K562 (cell line): ENCODE measurements at regions not wholly inside any gene's neighbourhood (a gene's known extent, or its start where the extent isn't known, plus 50 kb on each side); places are given as distances from the start of the nearest gene placed in this dataset.

Experiments used
- GABPA ChIP-seq: fragments of 200-800 bp; sonication (Bioruptor generic); conservative IDR thresholded peaks from 2 replicates; pipeline ENCODE4 v1.6.1; 2016; ENCODE audit warnings: low read depth, missing genetic modification characterization, missing compliant biosample characterization
- HIVEP1 ChIP-seq: fragments of 250-450 bp; sonication (Bioruptor Pico); IDR thresholded peaks from 2 replicates; pipeline ENCODE4 v1.4.0; 2020; ENCODE audit warnings: mild to moderate bottlenecking
- MAX ChIP-seq: sonication (generic); formaldehyde crosslinking; IDR thresholded peaks from 2 replicates; pipeline ENCODE4 v1.9.0; 2022; ENCODE audit warnings: mild to moderate bottlenecking, missing genetic modification reagents
- PATZ1 ChIP-seq: fragments of 250-450 bp; sonication (Bioruptor Pico); IDR thresholded peaks from 2 replicates; pipeline ENCODE4 v1.5.0; 2020; ENCODE audit warnings: mild to moderate bottlenecking, borderline replicate concordance
- SREBF2 ChIP-seq: sonication (generic); formaldehyde crosslinking; IDR thresholded peaks from 2 replicates; pipeline ENCODE4 v1.4.0; 2020; ENCODE audit warnings: mild to moderate bottlenecking, missing genetic modification reagents

GRCh38 chr6:156017838-156018237 is 562.2 kb upstream of the NOX3 start:
- TF ChIP-seq GABPA (tag): no peak
- TF ChIP-seq PATZ1: no peak
- TF ChIP-seq HIVEP1 (CRISPR knock-in tag): no peak
- TF ChIP-seq SREBF2 (CRISPR knock-in tag): no peak
- TF ChIP-seq MAX (CRISPR knock-in tag): no peak
